HG03442 (cell line): ENCODE measurements at regions not wholly inside any gene's neighbourhood (a gene's known extent, or its start where the extent isn't known, plus 50 kb on each side); places are given as distances from the start of the nearest gene placed in this dataset.
"Not testable (repeated sequence)": the region's sequence is repeated elsewhere in the genome, so short reads cannot be mapped to it uniquely, and the experiment has no call there.

ENCODE experiments used
- ATAC-seq: cut with Tn5 transposase; IDR thresholded peaks from one replicate; pipeline ENCODE4 v1.9.1; 2021; ENCODE audit warnings: mild to moderate bottlenecking, moderate library complexity; ENCODE audit not compliant: unreplicated experiment

- not testable (repeated sequence) for ATAC-seq
These were observed 229.7 kb downstream of the CD109 start for GRCh38 chr6:73925703-73926102.

- no peak for ATAC-seq
These were observed 228.0 kb downstream of the CD109 start for GRCh38 chr6:73923905-73924485.

- no peak for ATAC-seq
These were observed 207.2 kb downstream of the CD109 start for GRCh38 chr6:73903155-73903554.

GRCh38 chr6:73901986-73902385, 206.0 kb downstream of the CD109 start:
- ATAC-seq = no peak

- ATAC-seq = no peak
These were observed 205.3 kb downstream of the CD109 start for GRCh38 chr6:73901311-73901710.

GRCh38 chr6:73898599-73898998, 202.6 kb downstream of the CD109 start:
- ATAC-seq = no peak

GRCh38 chr6:73893696-73894095, 197.7 kb downstream of the CD109 start:
- no peak for ATAC-seq

GRCh38 chr6:73888050-73888449, 192.0 kb downstream of the CD109 start:
- ATAC-seq = no peak

GRCh38 chr6:73885393-73885792, 189.4 kb downstream of the CD109 start:
- ATAC-seq = no peak

- no peak for ATAC-seq
These were observed 188.5 kb downstream of the CD109 start for GRCh38 chr6:73884540-73884939.

- ATAC-seq = no peak
These were observed 183.7 kb downstream of the CD109 start for GRCh38 chr6:73879501-73880293.

GRCh38 chr6:73878403-73878802, 182.4 kb downstream of the CD109 start:
- no peak for ATAC-seq
